IPS-18a (cell line): ENCODE measurements at regions not wholly inside any gene's neighbourhood (a gene's known extent, or its start where the extent isn't known, plus 50 kb on each side); places are given as distances from the start of the nearest gene placed in this dataset.
A peak's percentile ranks its signal among the peaks of the same experiment; 100 is the strongest.

ENCODE experiments used
- H3K27ac ChIP-seq: one replicate; pipeline ENCODE4 v1.5.1; 2013; ENCODE audit warnings: low read length
- H3K27me3 ChIP-seq: one replicate; pipeline ENCODE4 v1.6.1; 2013; ENCODE audit warnings: mild to moderate bottlenecking, low read length; ENCODE audit not compliant: control insufficient read depth, insufficient read depth
- H3K36me3 ChIP-seq: one replicate; pipeline ENCODE4 v1.6.1; 2013; ENCODE audit warnings: low read depth, low read length; ENCODE audit not compliant: control insufficient read depth
- H3K4me1 ChIP-seq: one replicate; pipeline ENCODE4 v1.6.1; 2013; ENCODE audit warnings: low read depth, low read length; ENCODE audit not compliant: control insufficient read depth
- H3K4me3 ChIP-seq: one replicate; pipeline ENCODE4 v1.5.1; 2013; ENCODE audit warnings: low read length
- H3K9ac ChIP-seq: one replicate; pipeline ENCODE4 v1.6.1; 2013; ENCODE audit warnings: mild to moderate bottlenecking, low read length, moderate library complexity
- H3K9me3 ChIP-seq: one replicate; pipeline ENCODE4 v1.6.1; 2013; ENCODE audit warnings: low read depth, low read length; ENCODE audit not compliant: control insufficient read depth

DNA sequence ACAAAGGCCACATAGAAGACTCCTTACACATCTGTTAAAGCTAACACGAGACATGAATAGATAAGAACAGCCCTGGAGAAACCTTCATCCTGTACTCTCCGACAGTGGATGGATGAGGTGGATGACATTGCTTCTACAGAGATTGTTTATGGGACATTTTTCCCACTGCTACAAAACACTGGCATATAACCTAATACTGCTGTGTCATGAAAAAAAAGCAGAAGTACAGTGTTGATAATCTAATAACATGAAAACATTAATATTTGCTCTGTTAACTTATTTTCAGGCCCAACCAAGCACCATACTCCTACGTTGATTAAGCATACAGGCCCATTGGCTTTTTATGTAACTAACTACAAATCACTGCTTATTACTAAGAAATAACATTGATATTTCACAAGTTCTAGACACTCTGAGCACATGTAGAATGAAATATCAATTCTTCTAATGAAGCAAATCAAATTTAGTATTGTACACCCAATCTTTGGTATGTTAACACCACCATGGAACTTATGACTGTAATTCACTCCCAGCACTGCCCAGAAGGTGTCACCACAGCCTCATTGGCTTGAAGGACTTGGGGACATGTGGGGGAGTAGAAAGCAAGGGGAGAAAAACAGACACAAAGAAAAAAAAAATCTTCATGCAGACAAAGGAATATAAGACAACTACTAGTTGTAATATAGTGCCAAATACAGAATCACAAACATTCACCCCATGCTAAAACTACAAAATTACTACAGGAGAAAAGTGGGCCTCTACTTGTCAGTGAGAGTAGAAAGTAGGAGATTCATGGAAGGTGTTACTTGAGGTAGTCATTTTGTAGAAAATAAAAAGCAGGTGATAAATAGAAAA lies 330.0 kb upstream of the PMFBP1 start:
- Histone ChIP-seq H3K36me3 (no peaks in the 10 kb centered on the region), H3K9me3 (no peaks in the 10 kb centered on the region), H3K4me3 (no peak overlapping the region), H3K27ac (no peak overlapping the region), H3K9ac (peak overlapping the region; percentile 42), H3K4me1 (peaks cover 8% of the 10 kb centered on the region), H3K27me3 (no peaks in the 10 kb centered on the region)

- Histone ChIP-seq H3K27ac (no peak overlapping the region), H3K27me3 (no peaks in the 10 kb centered on the region), H3K9ac (no peak overlapping the region), H3K4me3 (no peak overlapping the region), H3K4me1 (peaks cover 8% of the 10 kb centered on the region), H3K9me3 (no peaks in the 10 kb centered on the region), H3K36me3 (no peaks in the 10 kb centered on the region)
These were observed 328.6 kb upstream of the PMFBP1 start for GRCh38 chr16:72500545-72500944.

DNA sequence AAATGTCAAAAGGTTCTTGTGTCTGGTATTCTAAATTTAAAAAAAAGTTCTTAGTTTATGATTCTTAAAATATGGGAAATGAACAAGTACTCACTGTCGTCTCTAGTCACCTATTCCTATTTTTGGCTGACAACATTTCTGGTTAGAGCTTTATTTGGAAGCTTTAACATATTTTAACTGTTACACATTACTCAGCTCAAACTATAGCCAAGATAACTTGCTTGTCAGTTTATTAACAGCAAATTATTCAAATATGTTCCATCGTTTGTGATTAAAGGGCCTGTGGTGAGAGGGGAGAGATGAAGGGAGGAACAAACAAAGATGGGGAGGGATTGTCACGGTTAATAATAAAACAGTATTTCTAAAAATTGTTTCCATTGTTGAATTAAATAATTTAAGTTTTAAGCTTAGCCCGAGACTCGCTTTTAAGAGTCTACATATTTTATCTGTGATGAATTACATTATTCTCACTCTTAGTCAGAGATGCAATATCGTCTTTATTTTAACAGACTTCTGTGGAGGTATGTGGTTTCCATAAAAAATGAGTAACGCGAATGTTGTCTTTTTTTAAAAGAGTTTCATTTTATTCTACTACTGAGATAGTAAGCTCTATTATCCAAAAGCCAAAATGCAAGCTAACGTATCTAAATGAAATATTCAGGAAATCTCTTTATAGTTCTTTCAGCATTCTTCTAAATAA lies 321.9 kb upstream of the PMFBP1 start:
- H3K27ac ChIP-seq: no peak overlapping the region
- no peak overlapping the region for H3K4me3 ChIP-seq
- no peaks in the 10 kb centered on the region for H3K36me3 ChIP-seq
- H3K9me3 ChIP-seq: no peaks in the 10 kb centered on the region
- no peaks in the 10 kb centered on the region for H3K4me1 ChIP-seq
- H3K9ac ChIP-seq: no peak overlapping the region
- H3K27me3 ChIP-seq: no peaks in the 10 kb centered on the region

DNA sequence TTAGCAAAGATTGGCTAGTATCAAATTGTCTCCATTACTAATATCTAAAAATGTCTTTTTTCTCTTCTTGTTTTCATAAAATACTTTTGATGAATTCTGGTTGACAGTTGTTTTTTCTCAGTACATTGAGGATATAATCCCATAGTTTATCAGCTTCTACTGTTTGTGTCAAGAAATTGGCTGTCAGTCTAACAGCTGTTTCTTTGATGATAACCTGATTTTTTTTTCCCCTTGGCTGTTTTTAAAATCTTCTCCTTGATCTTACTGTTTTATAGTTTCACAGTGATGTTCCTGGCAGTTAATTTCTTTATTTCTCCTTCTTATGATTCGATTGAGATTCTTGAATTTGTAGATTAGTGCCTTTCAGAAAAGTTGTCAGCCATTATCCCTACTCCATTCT lies 315.3 kb upstream of the PMFBP1 start:
- no peaks in the 10 kb centered on the region for H3K9me3 ChIP-seq
- H3K4me3 ChIP-seq: no peak overlapping the region
- no peaks in the 10 kb centered on the region for H3K36me3 ChIP-seq
- no peaks in the 10 kb centered on the region for H3K27me3 ChIP-seq
- peaks cover 5% of the 10 kb centered on the region for H3K4me1 ChIP-seq
- H3K27ac ChIP-seq: no peak overlapping the region
- no peak overlapping the region for H3K9ac ChIP-seq

DNA sequence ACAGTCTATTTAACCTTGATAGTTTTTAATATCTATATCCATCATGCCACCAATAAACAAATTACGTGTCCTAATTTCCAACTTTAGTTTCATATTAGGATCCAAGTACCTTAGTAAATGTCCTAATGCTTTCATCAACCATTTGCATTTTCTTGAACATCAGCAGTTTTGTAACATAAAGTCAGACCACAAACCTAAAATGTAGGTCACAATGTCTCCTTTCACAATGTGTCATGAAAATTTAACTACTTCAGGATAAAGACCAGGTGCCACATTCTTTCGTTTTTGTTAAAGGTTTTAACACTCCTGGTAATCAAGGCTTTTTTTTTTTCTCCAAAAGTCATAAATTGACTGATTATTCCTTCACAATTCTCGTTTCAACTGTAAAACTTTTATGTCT lies 310.7 kb upstream of the PMFBP1 start:
- H3K27ac ChIP-seq: no peak overlapping the region
- no peak overlapping the region for H3K4me3 ChIP-seq
- no peaks in the 10 kb centered on the region for H3K9me3 ChIP-seq
- peaks cover 5% of the 10 kb centered on the region for H3K4me1 ChIP-seq
- no peaks in the 10 kb centered on the region for H3K27me3 ChIP-seq
- no peak overlapping the region for H3K9ac ChIP-seq
- no peaks in the 10 kb centered on the region for H3K36me3 ChIP-seq

GRCh38 chr16:72481419-72481818 lies 309.5 kb upstream of the PMFBP1 start:
- no peaks in the 10 kb centered on the region for H3K27me3 ChIP-seq
- H3K4me3 ChIP-seq: no peak overlapping the region
- no peaks in the 10 kb centered on the region for H3K9me3 ChIP-seq
- no peak overlapping the region for H3K27ac ChIP-seq
- H3K4me1 ChIP-seq: peaks cover 5% of the 10 kb centered on the region
- no peaks in the 10 kb centered on the region for H3K36me3 ChIP-seq
- H3K9ac ChIP-seq: no peak overlapping the region

DNA sequence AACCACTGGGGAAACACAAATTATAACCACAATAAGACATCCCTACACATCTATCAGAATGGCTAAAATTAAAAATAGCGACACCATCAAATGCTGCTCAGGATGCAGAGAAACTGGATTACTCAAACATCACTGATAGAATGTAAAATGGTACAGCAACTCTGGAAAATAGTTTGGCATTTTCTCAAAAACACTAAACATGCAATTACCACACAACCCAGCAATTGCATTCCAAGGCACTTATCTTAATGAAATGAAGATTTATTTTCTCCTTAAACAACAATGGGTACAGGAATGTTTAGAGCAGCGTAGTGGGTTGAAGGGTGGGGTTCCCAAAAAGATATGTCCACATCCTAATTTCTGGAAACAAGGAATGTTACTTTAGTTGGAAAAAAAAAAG lies 309.0 kb upstream of the PMFBP1 start:
- Histone ChIP-seq H3K27me3 (no peaks in the 10 kb centered on the region), H3K27ac (no peak overlapping the region), H3K9me3 (no peaks in the 10 kb centered on the region), H3K4me3 (no peak overlapping the region), H3K36me3 (no peaks in the 10 kb centered on the region), H3K9ac (no peak overlapping the region), H3K4me1 (peaks cover 5% of the 10 kb centered on the region)

GRCh38 chr16:72475688-72476087 lies 303.7 kb upstream of the PMFBP1 start:
- H3K27ac ChIP-seq: no peak overlapping the region
- H3K9ac ChIP-seq: no peak overlapping the region

GRCh38 chr16:72474501-72475123 lies 302.7 kb upstream of the PMFBP1 start:
- Histone ChIP-seq H3K27me3 (no peaks in the 10 kb centered on the region), H3K9ac (no peak overlapping the region), H3K4me3 (no peak overlapping the region), H3K4me1 (no peaks in the 10 kb centered on the region), H3K27ac (no peak overlapping the region), H3K36me3 (no peaks in the 10 kb centered on the region), H3K9me3 (no peaks in the 10 kb centered on the region)

More at GRCh38 chr16:72475688-72476087, 303.7 kb upstream of the PMFBP1 start:
- H3K4me1 ChIP-seq: no peaks in the 10 kb centered on the region
- H3K36me3 ChIP-seq: no peaks in the 10 kb centered on the region
- no peak overlapping the region for H3K4me3 ChIP-seq
- no peaks in the 10 kb centered on the region for H3K9me3 ChIP-seq
- H3K27me3 ChIP-seq: no peaks in the 10 kb centered on the region

GRCh38 chr16:72473631-72474030 lies 301.7 kb upstream of the PMFBP1 start:
- H3K9me3 ChIP-seq: no peaks in the 10 kb centered on the region
- H3K4me3 ChIP-seq: no peak overlapping the region
- H3K4me1 ChIP-seq: no peaks in the 10 kb centered on the region
- no peaks in the 10 kb centered on the region for H3K27me3 ChIP-seq
- H3K27ac ChIP-seq: no peak overlapping the region
- H3K36me3 ChIP-seq: no peaks in the 10 kb centered on the region
- H3K9ac ChIP-seq: no peak overlapping the region

- Histone ChIP-seq H3K36me3 (no peaks in the 10 kb centered on the region), H3K4me3 (no peak overlapping the region), H3K27me3 (no peaks in the 10 kb centered on the region), H3K9ac (no peak overlapping the region), H3K9me3 (no peaks in the 10 kb centered on the region), H3K27ac (no peak overlapping the region), H3K4me1 (no peaks in the 10 kb centered on the region)
These were observed 299.5 kb upstream of the PMFBP1 start for GRCh38 chr16:72471317-72471924.
